MG63 (cell line): ENCODE measurements at regions not wholly inside any gene's neighbourhood (a gene's known extent, or its start where the extent isn't known, plus 50 kb on each side); places are given as distances from the start of the nearest gene placed in this dataset.

Source experiments
- DNase-seq: peaks from one replicate; pipeline ENCODE4 v3.0.0-alpha.2; 2020
- H3K27me3 ChIP-seq: fragments of 250-450 bp; sonication (Bioruptor Pico); 2 replicates; pipeline ENCODE4 v1.5.1; 2020; ENCODE audit warnings: mild to moderate bottlenecking, moderate library complexity
- H3K36me3 ChIP-seq: fragments of 250-450 bp; sonication (Bioruptor Pico); 2 replicates; pipeline ENCODE4 v1.5.1; 2020; ENCODE audit warnings: mild to moderate bottlenecking, moderate library complexity
- H3K4me3 ChIP-seq: fragments of 250-450 bp; sonication (Bioruptor Pico); 2 replicates; pipeline ENCODE4 v1.5.1; 2020; ENCODE audit warnings: mild to moderate bottlenecking, moderate library complexity
- H3K9me3 ChIP-seq: fragments of 250-450 bp; sonication (Bioruptor Pico); 2 replicates; pipeline ENCODE4 v1.5.1; 2020; ENCODE audit warnings: mild to moderate bottlenecking, moderate library complexity

GRCh38 chr1:4600615-4601460 is 53.6 kb upstream of the AJAP1 start:
- Histone ChIP-seq H3K4me3 (no peak overlapping the region), H3K27me3 (no peaks in the 10 kb centered on the region), H3K36me3 (no peaks in the 10 kb centered on the region), H3K9me3 (no peaks in the 10 kb centered on the region)
- no peak for DNase-seq

- no peak for DNase-seq
- Histone ChIP-seq H3K36me3 (no peaks in the 10 kb centered on the region), H3K9me3 (no peaks in the 10 kb centered on the region), H3K27me3 (no peaks in the 10 kb centered on the region), H3K4me3 (no peak overlapping the region)
These were observed 52.5 kb upstream of the AJAP1 start for GRCh38 chr1:4601941-4602340.

- no peaks in the 10 kb centered on the region for H3K27me3 ChIP-seq
- no peaks in the 10 kb centered on the region for H3K9me3 ChIP-seq
- H3K36me3 ChIP-seq, result no peaks in the 10 kb centered on the region
- no peak for DNase-seq
- no peak overlapping the region for H3K4me3 ChIP-seq
These were observed 51.7 kb upstream of the AJAP1 start for GRCh38 chr1:4602462-4603294.

GRCh38 chr1:4603295-4604110 is 50.9 kb upstream of the AJAP1 start:
- Histone ChIP-seq H3K9me3 (no peaks in the 10 kb centered on the region), H3K4me3 (no peak overlapping the region), H3K36me3 (no peaks in the 10 kb centered on the region), H3K27me3 (no peaks in the 10 kb centered on the region)
- DNase-seq, result peak; percentile 47
